Smooth muscle cell (in vitro differentiated cells): ENCODE measurements at regions not wholly inside any gene's neighbourhood (a gene's known extent, or its start where the extent isn't known, plus 50 kb on each side); places are given as distances from the start of the nearest gene placed in this dataset.

Source experiments
- DNase-seq: peaks from one replicate; lab custom pipeline; 2025; ENCODE audit not compliant: unreplicated experiment; lab: John Stamatoyannopoulos, UW
- H2AFZ ChIP-seq: fragments of 200-600 bp; sonication (generic); 2 replicates; pipeline ENCODE4 v1.6.0; 2016; ENCODE audit warnings: antibody characterized with exemption, low read depth, mild to moderate bottlenecking
- H3F3A ChIP-seq: fragments of 200-600 bp; sonication (generic); 2 replicates; pipeline ENCODE4 v1.6.0; 2017; ENCODE audit warnings: antibody characterized with exemption, low read depth
- H3K27ac ChIP-seq: fragments of 200-600 bp; sonication (generic); 2 replicates; pipeline ENCODE4 v1.5.1; 2016; ENCODE audit warnings: low read depth, mild to moderate bottlenecking
- H3K27me3 ChIP-seq: fragments of 200-600 bp; sonication (generic); 2 replicates; pipeline ENCODE4 v1.6.1; 2016; ENCODE audit warnings: low read depth, mild to moderate bottlenecking
- H3K36me3 ChIP-seq: fragments of 200-600 bp; sonication (generic); 2 replicates; pipeline ENCODE4 v1.5.1; 2016; ENCODE audit warnings: low read depth
- H3K4me1 ChIP-seq: fragments of 200-600 bp; sonication (generic); 2 replicates; pipeline ENCODE4 v1.5.1; 2016; ENCODE audit warnings: low read depth
- H3K4me2 ChIP-seq: fragments of 200-600 bp; sonication (generic); 2 replicates; pipeline ENCODE4 v1.6.0; 2016; ENCODE audit warnings: mild to moderate bottlenecking
- H3K4me3 ChIP-seq: fragments of 200-600 bp; sonication (generic); 2 replicates; pipeline ENCODE4 v1.5.1; 2016; ENCODE audit warnings: mild to moderate bottlenecking
- H3K79me2 ChIP-seq: fragments of 200-600 bp; sonication (generic); 2 replicates; pipeline ENCODE4 v1.6.0; 2016; ENCODE audit warnings: low read depth, mild to moderate bottlenecking
- H3K9ac ChIP-seq: fragments of 200-600 bp; sonication (generic); 2 replicates; pipeline ENCODE4 v1.6.0; 2016; ENCODE audit warnings: low read depth
- H3K9me3 ChIP-seq: fragments of 200-600 bp; sonication (generic); replicated peaks from 2 replicates; pipeline ENCODE4 v1.5.1; 2016; ENCODE audit warnings: low read depth
- H4K20me1 ChIP-seq: fragments of 200-600 bp; sonication (generic); 2 replicates; pipeline ENCODE4 v1.6.0; 2016; ENCODE audit warnings: low read depth
- WGBS: methylation state at CpG from one replicate; pipeline ENCODE4 v1.1.7; 2016; ENCODE audit warnings: low lambda C conversion rate; 5-methylcytosine and 5-hydroxymethylcytosine counted together
- TF ChIP-seq, protein P1 (sequence below): fragments of 200-600 bp; sonication (generic); IDR thresholded peaks from 2 replicates; pipeline ENCODE4 v1.5.1; 2017; ENCODE audit warnings: borderline replicate concordance, mild to moderate bottlenecking, antibody characterized with exemption; ENCODE audit not compliant: insufficient read depth, poor library complexity, severe bottlenecking

DNA sequence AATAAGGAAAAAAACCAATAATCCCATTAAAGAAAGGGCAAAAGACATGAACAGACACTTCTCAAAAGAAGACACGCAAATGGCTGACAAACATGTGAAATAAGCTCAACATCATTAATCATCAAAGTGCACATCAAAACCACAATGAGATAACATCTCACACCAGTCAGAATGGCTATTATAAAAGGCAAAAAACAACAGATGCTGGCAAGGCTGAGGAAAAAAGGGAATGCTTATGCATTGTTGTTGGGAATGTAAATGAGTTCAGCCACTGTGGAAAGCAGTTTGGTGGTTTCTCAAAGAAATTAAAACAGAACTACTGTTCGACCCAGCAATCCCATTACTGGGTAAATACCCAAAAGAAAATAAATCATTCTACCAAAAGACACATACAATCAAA, 285.6 kb downstream of the NR4A2 start:
- Histone ChIP-seq H3K36me3 (no peaks in the 10 kb centered on the region), H3K79me2 (no peaks in the 10 kb centered on the region), H3K27ac (no peak overlapping the region), H2AFZ (no peak overlapping the region), H3F3A (no peaks in the 10 kb centered on the region), H3K4me2 (no peak overlapping the region), H3K27me3 (no peaks in the 10 kb centered on the region), H3K4me3 (no peak overlapping the region), H3K9ac (no peak overlapping the region), H4K20me1 (no peaks in the 10 kb centered on the region), H3K9me3 (no peaks in the 10 kb centered on the region), H3K4me1 (no peaks in the 10 kb centered on the region)
- DNase-seq: no peak
- TF ChIP-seq, protein P1, sequence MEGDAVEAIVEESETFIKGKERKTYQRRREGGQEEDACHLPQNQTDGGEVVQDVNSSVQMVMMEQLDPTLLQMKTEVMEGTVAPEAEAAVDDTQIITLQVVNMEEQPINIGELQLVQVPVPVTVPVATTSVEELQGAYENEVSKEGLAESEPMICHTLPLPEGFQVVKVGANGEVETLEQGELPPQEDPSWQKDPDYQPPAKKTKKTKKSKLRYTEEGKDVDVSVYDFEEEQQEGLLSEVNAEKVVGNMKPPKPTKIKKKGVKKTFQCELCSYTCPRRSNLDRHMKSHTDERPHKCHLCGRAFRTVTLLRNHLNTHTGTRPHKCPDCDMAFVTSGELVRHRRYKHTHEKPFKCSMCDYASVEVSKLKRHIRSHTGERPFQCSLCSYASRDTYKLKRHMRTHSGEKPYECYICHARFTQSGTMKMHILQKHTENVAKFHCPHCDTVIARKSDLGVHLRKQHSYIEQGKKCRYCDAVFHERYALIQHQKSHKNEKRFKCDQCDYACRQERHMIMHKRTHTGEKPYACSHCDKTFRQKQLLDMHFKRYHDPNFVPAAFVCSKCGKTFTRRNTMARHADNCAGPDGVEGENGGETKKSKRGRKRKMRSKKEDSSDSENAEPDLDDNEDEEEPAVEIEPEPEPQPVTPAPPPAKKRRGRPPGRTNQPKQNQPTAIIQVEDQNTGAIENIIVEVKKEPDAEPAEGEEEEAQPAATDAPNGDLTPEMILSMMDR: no peak
- WGBS: 68% methylated on average over 2 of the region's 2 CpGs

- H3K4me3 ChIP-seq: no peak overlapping the region
- no peak for DNase-seq
- no peaks in the 10 kb centered on the region for H3K36me3 ChIP-seq
- no peak overlapping the region for H2AFZ ChIP-seq
- H3K9ac ChIP-seq: no peak overlapping the region
- no peaks in the 10 kb centered on the region for H3K9me3 ChIP-seq
- TF ChIP-seq, protein P1: no peak
- H3K27me3 ChIP-seq: no peaks in the 10 kb centered on the region
- no peaks in the 10 kb centered on the region for H3F3A ChIP-seq
- no peak overlapping the region for H3K27ac ChIP-seq
- no peaks in the 10 kb centered on the region for H3K4me1 ChIP-seq
- H3K79me2 ChIP-seq: no peaks in the 10 kb centered on the region
- no peak overlapping the region for H3K4me2 ChIP-seq
- no peaks in the 10 kb centered on the region for H4K20me1 ChIP-seq
Observed at GRCh38 chr2:156042895-156043294, 289.6 kb downstream of the NR4A2 start.

GRCh38 chr2:156038021-156038420, 294.5 kb downstream of the NR4A2 start:
- 83% methylated on average over 1 of the region's 1 CpG for WGBS
- DNase-seq: no peak

DNA sequence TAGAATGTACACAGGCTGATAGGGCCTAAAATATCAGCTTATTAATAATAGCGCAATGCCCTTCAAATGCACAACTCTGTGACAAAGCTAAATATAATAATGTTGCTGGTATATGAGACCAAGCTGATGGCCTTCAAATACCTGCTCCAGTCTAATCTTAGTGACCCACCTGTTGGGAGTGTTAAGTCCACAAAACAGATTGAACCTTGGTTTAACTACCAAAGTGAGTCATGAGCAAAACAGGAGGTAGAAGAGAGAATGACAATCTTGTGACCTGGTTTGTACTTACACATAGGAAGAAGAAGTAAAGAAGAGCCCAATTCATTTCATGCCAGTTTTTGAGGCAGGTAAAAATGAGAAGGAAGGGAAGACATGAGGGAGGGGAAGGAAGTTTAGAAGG, 295.0 kb downstream of the NR4A2 start:
- Histone ChIP-seq H3K4me2 (no peak overlapping the region), H3K4me1 (no peaks in the 10 kb centered on the region), H3K4me3 (no peak overlapping the region), H3K27ac (no peak overlapping the region), H3K9me3 (no peaks in the 10 kb centered on the region), H3K36me3 (no peaks in the 10 kb centered on the region), H3F3A (no peaks in the 10 kb centered on the region), H3K27me3 (no peaks in the 10 kb centered on the region), H2AFZ (no peak overlapping the region), H4K20me1 (no peaks in the 10 kb centered on the region), H3K9ac (no peak overlapping the region), H3K79me2 (no peaks in the 10 kb centered on the region)
- no peak for DNase-seq
- WGBS: 96% methylated on average over 1 of the region's 1 CpG
- TF ChIP-seq, protein P1: no peak

More at GRCh38 chr2:156038021-156038420, 294.5 kb downstream of the NR4A2 start:
- Histone ChIP-seq H3K4me1 (no peaks in the 10 kb centered on the region), H3K4me3 (no peak overlapping the region), H3K4me2 (no peak overlapping the region), H3K79me2 (no peaks in the 10 kb centered on the region), H3K9ac (no peak overlapping the region), H3K27me3 (no peaks in the 10 kb centered on the region), H3K36me3 (no peaks in the 10 kb centered on the region), H3K9me3 (no peaks in the 10 kb centered on the region), H2AFZ (no peak overlapping the region), H4K20me1 (no peaks in the 10 kb centered on the region), H3F3A (no peaks in the 10 kb centered on the region), H3K27ac (no peak overlapping the region)
- TF ChIP-seq, protein P1: no peak
